ENCODE measurements at regions not wholly inside any gene's neighbourhood (a gene's known extent, or its start where the extent isn't known, plus 50 kb on each side); places are given as distances from the start of the nearest gene placed in this dataset.

DNA sequence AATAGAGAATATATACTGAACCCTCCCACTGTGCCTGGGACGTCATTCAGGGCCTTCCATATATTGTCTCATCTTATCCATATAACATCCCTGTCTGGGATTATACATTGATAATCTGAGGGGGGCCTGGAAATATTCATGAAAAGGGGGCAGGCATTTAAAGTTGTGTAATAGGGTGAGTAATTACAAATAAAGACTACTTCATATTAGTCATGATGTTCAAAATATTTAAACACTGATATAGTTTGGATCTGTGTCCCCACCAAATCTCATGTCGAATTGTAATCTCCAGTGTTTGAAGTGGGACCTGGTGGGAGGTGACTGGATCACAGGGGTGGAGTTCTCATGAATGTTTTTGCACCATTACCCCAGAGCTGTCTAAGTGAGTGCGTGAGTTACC, 97.8 kb downstream of the AQP9 start:
- no peak for DNase-seq

DNA sequence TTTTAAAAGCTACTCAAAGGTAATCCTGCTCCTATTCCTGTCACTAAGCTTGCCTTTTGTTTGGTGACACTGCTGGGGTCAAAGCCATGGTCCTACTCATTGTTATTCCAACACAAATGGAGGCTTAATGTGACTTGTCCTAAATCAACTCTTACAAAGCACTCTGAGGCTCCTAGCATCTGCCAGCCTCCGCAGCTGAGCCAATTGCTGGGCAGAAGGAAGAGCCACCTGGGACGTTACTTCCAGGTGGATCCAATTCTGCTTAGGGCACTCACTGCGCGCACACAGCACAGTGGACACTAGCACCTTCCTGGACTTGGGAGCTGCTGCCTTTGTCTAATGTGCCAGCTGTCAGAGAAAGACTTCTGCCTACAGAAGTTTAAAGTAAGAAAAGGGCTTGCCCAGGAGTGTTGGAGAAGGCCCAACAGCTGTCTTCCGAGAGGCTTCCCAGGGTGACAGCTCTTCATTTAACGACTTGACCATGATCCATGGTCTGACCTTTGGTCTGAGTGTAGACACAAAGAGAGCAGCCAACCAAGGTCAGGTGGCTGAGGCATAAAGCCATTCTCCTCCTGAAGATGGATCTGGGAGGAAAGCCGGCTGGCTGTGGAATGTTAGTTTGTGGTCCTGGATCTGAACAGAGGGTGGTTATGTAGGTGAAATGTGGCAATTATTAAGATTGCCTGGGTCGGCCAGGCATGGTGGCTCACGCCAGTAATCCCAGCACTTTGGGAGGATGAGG, 102.2 kb downstream of the AQP9 start:
- DNase-seq: peak; percentile 21

DNA sequence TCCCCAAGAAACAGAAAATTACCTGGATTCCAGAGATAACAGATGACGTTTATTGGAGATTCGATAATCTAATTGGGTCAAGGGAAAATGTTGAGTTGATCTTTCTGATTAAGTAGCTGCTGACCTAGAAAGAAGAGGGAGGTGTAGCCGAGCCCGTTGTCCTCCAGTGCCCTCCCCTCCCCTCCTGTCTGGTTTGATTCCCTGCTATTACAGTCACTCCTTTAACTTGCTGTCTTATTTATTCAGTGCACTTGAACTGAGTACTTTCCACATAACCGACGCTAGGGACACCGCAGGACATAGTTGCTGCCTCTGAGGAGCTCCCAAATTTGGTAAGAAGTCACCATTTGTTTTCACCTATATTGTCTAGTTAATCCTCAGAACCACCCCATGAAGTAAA, 103.7 kb downstream of the AQP9 start:
- DNase-seq: peak; percentile 32

DNA sequence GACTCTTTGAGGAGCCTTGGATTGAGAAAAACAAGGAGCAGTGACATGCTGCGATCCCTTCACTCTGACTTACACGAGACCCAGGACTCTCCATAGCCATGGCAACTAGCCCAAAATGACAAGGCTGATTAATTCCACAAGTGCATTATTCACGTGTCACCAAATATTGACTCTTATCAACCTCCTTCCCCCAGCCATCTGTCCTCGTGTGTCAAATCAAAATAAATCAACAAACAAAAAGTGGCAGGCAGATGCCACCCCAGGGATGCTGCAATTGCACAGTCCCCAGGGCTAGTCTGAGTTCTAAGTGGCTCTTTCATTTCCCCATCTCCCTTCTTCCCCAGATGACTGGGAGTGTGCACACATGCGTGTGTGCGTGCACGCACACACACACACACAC, 104.9 kb downstream of the AQP9 start:
- peak; percentile 79 for DNase-seq

DNA sequence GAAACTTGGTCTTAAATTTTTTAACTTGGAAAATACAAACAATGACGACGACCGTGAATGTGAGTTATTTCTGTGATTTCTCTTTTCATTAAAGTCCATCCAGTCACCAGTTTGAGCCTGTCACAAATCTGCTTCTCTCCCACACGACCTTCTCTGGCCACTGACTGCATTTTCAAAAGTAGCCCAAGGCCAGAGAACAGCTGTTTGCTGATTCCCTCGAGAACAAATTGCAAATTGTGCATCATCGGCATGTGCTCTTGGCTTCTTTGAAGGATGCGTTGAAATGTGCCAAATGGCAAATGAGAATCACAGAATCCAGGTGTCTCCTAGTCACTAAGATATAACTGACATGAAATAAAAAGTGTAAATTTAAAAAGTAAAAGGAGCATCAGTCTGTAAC, 106.4 kb downstream of the AQP9 start:
- no peak for DNase-seq

DNA sequence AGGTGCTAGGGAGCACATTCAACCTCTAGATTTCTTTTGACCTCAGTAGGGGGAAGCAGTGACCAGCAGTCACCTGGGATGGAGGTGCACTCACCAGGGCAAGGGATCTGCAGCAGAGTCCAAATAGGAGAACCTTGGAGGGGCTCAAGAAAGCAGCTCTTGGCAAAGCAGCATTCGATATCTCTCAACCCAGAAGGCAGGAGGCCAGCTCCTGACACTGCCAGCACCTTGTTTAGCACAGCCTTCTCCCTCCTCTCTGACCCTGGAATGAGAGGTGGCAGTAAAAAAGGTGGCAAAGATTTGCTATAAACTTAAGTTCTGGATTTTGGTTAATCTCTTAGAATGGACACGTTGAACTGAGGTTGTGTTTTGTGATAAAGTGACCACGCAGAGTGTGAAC, 107.9 kb downstream of the AQP9 start:
- no peak for DNase-seq

DNA sequence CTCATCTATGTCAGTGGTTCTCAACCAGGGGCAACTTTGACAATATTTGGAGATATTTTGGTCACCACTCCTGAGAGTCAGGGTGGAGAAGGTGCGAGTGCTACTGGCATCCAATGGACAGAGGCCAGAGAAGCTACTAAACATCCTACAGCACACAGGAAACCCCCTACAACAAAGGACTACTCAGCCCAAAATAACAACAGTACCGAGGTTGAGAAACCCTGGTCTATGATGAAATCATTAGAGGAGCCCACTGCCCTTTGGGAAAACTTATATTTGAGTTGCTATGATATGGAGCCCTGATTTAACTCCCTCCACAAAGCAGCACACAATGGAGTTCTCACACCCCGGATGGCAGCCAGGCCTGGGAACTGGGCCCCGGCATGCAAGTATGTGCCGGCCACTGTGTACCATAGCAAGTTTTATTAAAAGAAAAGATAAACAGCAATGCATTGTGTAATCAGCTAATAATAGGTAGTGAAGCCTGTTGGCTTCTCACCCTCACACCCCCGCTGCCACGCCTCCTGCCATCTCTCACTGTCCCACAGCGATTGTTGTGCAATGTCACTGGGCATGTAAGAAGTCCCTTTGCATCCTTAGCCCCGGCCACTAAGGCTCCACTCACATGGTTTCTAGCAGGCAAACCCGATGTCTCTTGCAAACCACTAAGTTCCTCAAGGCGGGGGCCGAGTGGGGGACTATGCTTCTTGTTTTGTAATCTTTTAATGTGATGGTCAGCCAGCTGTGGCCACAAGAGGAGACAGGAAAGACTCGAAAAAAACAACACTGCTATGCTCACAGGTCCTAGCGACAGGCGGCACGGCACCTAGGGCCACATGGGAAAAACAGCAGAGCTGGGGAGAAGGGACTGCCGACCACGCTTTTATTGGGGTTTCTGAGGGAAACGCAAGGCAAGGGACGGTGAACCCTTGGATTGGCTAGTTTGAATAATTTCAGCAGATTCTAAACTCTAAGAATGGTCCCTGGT, 110.0 kb downstream of the AQP9 start:
- no peak for DNase-seq

DNA sequence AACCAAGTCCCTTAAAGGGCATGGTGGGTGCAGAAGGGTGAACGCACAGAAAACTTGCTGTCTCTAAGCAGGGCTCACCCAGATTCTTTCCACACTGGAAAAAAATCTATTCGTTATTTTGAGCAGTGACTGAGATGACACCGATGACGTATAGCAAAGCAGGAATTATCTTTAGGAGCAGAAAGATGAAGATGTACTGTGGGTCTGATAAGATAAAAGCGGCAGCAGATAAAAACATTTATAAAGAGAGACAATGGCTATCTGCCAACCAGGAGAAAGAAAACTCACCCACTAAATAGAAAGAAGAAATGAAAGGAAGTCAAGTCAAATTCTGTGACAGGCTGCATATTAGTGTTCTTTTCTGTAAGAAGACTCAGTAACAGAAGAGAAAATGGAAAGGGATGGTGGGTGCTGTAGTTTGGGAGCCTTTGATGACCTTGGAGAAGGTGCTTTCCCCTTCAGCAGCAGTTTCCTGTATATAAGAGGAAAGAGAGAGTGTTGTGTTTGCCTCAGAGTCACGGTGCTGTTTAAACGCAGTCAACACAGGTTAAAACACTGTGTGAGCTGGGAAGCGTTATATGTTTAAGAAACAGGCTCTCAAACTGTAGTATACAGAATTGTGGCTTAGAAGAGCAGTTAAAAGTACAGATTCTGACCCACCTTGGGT, 111.6 kb downstream of the AQP9 start:
- DNase-seq: no peak

DNA sequence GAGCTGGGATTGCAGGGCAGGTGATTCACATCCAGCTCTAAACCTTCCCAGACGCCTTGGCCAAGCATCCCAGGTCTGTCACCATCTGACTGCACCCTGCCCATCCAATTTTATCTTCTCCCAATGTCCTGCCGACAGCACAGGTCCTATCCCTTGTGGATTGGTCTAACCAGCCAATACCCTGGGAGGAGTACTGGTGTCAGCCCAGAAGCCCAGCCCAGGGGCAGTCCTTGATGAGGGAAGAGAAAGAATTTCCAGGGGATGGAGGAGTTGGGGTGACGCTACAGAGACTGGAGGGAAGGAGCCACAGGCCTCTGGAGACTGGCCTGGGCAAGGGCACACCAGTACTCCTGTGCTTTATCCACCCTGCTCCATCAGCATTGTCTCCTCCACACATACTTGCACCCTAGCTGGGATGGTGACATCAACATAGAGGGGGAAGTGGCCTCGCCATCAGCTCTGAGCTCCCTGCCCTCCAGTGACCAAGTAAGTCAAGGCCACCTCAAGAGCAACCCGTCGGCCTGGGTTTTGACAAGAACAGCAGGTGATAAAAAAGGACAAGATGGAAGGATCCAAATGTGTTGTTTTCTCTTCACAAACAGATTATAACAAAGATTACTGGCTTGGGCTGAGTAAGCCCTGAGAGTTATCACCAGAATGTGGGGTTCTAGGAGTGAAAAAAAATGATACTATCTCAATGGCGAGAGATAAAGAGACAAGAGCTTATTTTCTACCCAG, 114.6 kb downstream of the AQP9 start:
- DNase-seq: no peak

DNA sequence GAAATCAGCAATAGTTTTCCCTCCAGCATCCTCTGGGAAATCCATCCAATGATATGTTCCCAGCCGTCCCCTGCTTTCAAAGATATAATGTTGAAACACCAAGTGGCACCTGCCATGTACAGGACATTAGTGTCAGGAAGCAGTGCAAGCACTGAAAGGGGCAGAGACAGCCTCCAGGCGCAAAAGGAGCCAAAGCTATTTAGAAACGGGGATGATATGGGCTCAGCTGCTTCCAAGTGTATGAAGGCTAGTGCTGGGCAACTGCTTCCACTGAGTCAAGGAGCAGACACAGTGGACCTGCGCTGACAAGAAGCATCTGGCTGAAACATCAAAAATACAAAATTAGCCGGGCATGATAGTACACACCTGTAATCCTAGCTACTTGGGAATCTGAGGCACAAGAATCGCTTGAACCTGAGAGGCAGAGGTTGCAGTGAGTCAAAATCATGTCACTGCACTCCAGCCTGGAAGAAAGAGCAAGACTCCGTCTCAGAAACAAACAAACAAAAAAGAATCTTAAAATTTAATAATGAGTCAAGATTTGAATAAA, 119.7 kb downstream of the AQP9 start:
- no peak for DNase-seq

DNA sequence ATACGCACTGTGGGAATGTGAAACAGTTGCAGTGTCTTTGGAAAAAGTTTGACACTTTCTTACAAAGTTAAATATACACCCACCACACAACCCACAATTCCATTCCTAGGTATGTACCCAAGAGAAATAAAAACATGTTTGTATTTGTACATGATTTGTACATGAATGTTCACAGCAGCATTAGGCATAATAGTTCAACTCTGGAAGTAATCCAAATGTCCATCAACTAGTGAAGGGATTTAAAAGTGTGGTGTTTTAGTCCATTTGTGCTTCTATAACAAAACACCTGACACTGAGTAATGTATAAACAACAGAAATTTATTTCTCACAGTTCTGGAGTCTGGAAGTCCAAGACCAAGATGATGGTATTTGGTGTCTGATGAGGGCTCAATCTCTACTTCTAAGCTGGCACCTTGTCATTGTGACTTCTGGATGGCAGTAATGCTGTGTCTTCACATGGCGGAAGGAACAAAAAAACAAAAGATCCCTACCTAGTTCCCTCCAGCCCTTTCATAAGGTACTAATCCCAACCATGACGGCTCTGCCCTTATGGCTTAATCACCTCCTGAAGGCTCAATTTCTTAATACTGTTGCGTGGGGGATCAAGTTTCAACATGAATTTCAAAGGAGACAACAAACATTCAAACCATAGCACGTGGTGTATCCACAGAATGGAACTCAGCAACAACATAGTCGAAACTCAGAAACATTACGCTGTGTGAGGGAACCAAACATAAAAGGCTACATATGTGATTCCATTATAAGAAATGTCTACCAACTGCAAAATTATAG, 120.5 kb downstream of the AQP9 start:
- DNase-seq: no peak

DNA sequence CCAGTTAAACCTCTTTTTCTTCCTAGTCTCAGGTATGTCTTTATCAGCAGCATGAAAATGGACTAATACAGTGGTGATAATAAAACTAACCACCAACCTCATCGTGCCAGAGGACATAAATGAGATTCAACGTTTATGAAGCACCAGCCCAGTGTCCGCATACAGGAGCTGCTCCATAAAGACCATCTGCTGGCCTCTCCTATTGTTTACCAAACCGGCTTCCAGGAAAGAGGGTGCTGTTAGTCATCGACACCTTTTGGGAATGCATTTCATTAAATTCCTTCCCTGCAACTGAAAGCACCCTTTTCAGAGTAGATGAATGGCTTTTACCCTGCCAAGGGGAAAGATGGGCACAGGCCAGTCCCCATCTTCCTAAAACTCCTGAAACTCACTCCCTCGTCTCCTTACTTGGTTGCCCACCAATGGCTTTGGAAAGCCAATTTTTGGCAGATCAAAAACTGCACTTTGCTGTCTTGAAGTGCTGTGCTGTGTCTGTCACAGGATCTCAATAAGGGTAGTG, 122.1 kb downstream of the AQP9 start:
- DNase-seq: peak; percentile 42

DNA sequence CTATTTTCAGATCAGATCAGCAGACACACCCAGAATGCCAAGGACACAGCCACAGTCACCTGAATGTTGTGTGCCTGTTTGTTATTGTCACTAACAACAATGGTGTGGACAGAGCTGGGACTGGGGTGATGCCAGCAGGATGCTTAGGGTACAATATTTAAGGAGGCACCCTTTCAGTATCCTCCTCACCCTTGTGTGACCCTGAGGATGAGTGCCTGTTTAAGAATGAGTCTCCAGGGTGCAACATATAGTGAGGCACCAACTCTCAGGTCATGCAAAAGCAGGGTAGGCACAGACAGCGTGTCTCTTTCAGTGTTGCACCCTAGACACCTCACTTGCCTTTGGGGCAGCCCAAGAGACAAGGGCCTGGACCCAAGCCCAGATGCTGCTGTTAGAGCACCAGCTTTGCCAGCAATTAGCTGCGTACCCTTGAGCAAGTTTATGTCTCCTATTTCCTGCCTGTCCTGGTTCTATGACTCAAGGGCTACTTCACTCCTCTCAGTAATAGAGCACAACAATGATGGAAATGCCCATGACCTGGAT, 122.6 kb downstream of the AQP9 start:
- peak; percentile 86 for DNase-seq

DNA sequence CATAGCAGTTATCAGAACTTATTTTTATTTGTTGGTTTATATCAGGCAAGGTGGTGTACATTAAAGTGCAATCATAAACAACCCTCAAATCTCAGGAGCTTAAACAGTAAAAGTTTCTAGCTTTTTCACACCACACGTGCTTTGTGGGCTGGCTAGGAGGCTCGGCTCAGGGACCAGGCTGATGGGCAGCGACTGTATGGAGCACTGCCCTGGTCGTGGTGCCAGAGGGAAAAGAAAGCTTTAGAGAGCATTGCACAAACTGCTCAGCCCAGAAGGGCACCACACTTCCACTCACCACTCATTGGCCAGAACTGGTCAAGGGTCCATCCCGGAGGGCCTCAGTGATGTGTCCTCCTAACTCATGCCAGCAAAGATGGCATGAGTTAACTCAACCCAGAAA, 123.2 kb downstream of the AQP9 start:
- no peak for DNase-seq

DNA sequence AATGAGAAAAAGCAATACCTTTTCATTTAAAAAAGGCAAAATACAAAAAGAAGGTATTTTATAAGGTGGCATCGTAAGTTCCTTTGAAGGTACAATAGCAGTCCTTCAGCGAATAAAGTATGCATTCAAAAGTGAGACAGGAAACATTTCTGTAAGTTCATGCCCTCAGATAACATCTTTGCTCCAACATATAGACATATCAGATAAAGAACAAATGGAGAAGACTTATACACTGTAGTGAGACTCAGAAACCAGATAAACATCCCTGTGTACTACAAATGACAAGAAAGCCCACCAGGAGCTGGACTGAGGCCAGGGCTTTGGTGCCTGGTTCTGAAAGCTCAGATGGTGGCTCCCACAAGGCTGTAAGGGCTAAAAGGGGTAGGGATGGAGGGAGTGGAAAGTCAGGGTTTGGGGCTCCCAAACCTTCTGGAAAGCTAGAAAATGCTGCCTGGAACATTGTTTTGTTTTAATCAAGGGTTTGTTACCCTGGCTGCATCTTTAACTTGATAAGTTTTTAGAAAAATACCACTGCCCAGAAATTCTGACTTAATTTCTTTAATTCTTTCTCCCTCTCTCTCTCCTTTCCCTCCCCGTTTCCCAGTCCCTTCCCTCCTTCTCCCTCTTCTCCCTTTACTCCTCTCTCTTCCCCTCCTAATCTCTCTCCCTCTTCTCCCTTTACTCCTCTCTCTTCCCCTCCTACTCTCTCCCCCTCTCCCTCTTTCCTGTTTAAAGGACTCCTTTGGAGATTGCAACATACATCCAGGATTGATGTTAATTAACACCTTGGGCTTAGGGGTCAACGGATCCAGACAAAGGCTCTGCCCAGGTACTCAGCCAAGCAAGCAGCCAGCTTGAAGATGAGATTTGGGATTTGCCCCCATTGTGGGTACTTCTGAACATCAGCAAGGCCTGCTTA, 126.1 kb downstream of the AQP9 start:
- no peak for DNase-seq

DNA sequence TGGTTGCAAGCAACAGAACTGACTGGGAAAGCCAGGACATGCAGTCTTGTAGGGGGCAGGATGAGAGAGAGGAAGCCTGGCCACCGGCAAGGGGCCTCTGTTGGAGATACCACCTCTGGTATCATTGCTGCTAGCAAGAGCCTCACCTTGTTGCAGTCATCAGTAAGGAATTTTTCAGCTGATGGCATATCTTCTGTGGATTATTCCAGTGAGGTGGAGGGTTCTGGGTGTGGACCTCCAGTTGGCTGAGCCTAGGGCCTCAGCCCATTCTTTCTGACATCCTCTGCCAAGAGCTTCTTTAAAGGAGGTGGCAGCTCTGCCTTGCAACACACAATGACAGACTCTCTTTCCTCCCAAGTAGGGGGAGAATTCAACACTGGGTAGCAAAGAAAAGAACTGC, 128.9 kb downstream of the AQP9 start:
- DNase-seq: no peak

DNA sequence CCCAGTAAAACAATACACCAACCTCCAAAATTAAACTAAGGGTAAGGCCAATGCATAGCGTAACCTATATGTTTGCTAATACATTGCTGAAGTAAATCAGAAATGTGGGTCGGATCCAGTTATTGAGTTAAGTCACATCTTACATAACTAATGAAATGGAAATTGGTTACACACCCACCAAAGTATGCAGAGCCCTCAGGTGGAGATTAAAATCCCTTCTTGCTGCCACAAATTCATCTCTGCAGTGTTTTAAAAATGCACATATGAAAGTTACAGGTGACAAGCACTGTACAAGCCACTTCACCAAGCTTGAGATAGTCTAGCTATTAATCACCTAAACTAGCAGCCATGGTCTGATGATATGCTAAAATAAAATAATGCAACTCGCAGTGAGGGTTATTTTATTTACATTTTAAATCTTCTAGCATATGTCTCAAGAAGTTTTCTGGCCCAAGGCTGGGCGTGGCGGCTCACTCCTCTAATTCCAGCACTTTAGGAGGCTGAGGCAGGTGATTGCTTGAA, 130.6 kb downstream of the AQP9 start:
- DNase-seq: no peak

DNA sequence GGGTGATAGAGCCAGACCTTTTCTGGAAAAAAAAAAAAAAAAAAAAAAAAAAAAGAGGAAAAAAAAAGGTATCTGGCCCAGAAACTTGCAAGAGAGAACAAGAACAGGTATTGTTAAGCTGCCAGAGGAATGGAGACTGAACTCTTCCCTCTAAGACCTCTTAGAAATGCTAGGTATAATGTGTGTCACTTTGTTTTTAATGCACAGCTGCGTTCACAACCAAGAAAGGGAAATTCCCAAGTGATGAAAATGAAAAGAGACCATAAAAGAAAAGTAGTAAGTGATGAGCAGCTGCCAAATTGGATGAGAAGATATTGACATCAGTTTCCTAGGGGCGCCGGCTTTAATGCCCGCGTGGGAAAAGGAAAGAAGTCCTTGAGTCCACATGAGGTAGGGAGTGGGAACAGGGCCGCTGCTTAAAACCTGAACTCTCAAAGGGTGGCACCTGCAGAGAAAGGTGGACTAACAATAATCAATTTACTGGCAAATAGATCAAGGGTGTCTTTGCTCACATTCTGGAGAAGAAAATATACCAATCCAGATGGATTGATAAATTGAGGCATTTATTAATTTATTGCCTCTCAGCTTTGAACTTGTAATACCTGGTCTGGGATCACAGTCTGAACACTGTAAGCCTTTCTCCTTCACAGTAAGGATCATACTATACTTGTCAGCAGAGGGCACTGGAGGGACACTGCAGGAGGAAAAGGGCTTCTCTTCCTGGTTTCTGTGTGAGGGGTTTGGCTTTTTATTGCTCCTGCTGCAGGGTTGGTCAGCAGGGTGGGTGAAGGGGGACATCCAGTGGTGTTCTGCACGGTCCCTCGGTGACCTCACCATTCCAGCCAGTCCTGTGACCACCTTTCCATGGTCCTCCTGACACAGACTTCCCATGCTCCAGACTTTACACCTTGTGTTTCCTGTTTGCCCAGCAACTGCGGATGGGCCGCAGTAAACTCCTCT, 131.6 kb downstream of the AQP9 start:
- peak; percentile 56 for DNase-seq

DNA sequence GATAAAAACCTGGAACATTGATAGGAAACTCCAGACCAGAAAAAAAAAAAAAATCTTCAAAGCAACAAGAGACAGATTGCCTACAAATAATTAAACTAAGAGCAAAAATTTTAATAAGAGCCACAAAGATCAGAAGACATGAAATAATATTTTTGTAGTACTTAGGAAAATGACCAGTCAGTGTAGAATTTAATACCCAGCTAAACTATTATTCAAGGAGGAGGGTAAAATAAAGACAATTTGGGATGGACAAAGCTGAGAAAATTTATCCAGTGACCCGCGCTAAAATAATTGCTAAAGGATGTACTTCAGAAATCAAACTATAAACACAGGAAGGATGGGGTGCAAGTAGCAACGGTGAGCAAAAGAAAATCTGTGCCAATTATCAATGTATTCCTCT, 133.2 kb downstream of the AQP9 start:
- no peak for DNase-seq

All from NCI-H2029 (cell line).